ENCODE measurements at regions not wholly inside any gene's neighbourhood (a gene's known extent, or its start where the extent isn't known, plus 50 kb on each side); places are given as distances from the start of the nearest gene placed in this dataset.

DNA sequence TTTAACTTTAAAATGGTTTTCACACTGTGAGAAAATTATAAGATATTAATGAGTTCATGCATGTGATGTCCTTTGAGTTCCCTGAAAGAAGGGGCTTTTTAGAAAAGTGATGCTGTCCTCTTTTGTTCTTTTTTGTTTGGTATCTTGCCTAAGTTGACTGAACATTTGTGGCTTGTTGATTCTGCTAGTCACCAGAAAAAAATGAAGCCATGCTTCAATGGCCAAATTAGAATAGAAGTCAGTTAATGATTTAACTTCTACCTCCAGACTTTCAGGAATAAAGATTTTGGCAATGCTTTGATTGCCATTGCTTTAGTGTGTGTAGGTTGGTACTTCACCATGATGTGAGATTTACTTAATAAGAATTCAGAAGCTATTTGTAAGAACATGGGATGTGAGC is 260.6 kb upstream of the NECTIN3 start:
- TF ChIP-seq POLR2AphosphoS5 (IDR thresholded peaks at IDR 0.05; ENCODE audit: borderline replicate concordance, low read depth, low read length) (no peak), EZH2 (IDR thresholded peaks at IDR 0.05) (no peak)

Measured in SK-N-MC (cell line).